ENCODE measurements at regions not wholly inside any gene's neighbourhood (a gene's known extent, or its start where the extent isn't known, plus 50 kb on each side); places are given as distances from the start of the nearest gene placed in this dataset.
"Not testable (repeated sequence)": the region's sequence is repeated elsewhere in the genome, so short reads cannot be mapped to it uniquely, and the experiment has no call there.

DNA sequence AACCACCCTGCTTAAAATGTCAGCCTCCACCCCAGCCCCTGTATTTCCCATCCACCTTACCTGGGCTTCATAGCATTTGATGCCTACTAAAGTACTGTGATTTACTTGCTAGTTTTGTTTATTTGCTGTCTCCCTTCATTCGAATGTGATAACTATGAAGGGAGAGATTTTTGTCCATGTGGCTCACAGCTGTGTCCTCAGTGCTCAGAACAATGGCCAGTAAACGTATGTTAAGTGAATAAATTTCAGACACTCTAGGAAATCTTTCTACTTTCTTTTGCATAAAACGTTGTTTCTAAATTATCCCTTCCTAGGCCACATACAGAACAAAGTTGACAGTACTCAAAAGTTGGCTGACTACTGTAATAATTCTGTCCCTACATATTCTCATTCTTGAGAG is 114.7 kb upstream of the OTUD4 start:
- no peak for DNase-seq

DNA sequence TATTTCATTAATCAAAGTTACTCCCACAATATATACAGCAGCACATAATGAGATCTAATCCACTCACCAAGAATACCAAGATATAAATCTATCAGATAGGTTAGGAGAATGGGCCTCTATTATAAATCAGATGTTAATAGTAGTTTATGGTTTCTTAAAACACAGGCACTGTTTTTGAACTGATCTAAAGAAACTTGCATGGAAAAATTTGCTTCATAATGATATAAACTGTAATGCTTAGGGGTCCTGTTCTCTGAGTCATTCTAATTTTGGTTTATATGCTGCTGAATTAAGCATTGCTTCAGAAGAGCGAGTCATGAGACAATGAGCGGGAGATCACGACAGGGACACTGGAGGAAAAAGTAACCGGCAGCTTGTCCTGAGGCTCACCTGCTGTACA is 113.3 kb upstream of the OTUD4 start:
- no peak for DNase-seq

DNA sequence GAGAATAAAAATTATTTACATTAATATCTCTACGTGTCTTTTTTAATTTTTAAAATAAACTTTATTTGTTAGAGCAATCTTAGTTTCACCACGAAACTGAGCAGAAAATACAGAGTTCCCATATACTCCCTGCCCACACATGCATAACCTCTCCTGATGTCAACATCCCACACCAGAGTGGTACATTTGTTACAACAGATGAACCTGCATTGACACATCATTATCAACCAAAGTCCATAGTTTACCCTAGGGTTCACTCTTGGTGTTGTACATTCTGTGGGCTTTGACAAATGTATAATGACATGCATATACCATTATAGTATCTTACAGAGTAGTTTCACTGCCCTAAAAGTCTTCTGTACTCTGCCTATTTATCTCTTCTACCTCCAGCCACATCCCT is 110.6 kb upstream of the OTUD4 start:
- DNase-seq, result no peak

DNA sequence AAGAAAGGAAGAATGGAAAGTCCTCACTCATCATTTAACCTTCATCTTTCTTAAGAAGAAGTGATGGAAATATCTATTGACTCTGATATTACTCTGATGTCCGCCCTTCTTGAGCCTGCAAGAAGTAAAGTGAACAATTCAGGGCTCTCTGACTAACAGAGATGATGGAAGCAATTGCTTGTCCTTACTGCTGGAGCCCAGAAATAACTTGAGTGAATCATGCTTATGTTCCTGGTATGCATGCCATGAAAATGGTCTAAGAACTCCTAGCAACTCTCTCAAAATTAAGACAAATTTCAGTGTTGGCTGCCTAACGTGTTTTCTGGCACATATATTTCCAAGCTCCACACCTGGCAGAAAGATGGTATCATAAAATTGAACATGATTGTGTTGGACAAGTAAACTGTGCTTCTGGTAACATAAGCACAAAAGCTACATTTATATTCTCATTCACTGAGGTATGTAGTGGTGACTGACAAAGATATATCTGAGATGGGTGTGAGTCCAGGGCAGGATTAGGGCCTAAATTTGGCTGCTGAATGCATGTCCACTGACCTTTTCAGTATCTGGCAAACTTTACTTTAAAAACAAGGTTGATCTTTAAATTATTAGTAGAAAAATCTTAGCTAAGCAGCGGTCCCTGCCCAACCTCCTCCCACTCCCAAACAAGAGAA is 109.2 kb upstream of the OTUD4 start:
- no peak for DNase-seq

DNA sequence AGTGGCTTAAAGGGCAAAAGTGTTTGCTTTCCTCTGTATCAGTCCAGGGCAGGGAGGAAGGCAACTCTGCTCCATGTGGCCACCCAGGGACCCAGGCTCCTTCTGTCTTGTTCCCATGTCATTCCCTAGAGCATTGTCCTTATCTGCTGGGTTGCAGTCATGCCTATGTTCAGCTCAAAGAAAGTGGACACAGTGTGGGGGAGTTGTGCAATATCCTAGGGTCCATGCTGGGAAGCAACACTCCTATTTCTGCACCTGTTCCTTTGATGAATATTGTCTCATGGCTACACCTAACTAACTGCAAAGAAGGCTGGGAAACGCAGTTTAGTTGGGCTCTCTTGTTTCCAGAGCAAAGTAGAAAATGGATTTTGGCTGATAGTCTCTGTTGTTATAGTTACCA is 107.0 kb upstream of the OTUD4 start:
- no peak for DNase-seq

DNA sequence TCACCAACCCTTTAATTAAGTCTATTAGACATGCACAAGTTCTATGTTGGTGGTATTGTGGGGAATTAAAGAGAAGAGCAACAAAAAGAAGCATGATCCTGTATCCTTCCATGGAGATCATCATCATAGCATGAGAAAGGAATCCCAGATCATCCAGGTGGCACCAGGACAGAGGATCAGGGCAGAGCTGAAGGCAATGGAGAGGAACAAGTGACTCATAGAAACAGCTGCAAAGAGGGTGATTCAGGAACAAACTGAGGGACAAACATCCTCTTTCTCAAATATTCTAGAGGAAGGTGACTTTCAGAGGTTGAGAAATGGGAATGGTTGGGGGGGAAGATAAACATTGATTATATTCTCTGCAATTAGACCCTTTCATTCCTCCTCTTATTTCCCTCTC is 105.5 kb upstream of the OTUD4 start:
- DNase-seq, result peak; percentile 49

DNA sequence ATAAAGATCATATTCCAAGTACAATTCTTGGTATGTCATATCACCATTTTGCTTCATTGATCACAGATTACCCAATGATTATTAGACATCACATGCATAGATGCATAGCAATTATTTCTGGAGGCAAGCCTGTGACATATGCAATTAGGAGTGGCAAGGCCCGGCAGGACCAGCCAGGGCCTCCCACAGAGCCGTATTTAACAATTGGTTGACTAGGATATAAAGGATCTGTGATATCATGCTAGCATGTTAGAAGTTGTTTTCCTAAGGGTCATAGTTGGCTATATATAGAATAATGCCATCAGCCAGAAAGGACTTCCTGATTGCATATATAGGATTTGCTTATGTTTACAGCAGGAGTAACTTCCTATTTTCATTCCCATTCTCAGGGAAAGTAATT is 103.5 kb upstream of the OTUD4 start:
- no peak for DNase-seq

DNA sequence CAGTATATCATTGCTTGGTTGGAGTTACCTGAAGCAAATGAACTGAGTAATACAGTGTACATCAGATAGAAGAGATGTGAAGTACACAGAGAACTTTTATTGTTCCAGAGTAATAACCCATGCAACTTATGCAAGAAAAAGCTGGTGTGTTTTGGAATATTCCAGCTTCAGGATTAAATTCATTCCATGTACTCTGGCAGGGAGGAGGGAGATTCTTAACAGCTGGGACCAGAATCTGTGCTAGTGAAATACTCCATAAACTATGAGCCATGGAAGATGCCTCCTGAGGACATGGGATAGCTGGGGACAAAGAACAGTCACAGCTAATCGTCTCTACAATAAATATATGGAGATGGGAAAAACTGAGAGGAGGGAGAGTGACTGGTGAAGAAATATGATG is 101.6 kb upstream of the OTUD4 start:
- no peak for DNase-seq

DNA sequence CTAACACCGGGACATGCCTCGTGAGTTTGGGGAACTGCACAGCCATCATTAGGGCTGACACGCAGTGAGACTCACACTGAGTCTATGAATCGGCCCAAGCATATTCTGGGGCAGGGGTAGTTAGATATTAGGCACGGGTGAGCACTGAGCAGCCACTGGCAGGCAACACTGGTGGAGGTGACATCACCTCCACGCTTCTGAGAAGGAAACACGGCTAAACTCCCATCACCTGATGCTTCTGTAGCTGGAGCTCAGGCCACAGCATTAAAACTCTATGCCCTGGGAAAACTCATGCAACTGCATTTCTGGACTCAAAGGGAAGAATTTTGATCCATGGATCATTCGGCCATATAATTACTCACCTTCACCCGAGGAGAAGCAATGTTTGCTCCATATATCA is 100.8 kb upstream of the OTUD4 start:
- no peak for DNase-seq

DNA sequence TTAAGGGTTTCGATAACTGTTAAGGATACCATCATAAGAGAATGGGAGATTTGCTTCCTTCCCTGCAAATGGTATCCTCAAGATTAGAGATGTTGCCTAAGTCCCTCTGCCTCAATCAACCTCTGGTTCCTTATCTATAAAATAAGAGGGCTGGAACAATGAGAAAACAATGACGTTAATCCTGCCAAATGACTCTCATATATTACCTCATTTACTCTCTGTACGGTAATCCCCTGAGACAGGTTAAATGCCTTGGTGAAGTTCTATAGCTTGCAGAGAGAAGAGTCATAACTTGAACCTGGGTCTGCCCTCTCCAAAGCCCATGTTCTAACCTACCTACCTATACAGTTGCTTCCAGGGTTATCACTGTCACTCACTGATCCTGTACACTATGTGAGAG is 100.2 kb upstream of the OTUD4 start:
- DNase-seq, result no peak

DNA sequence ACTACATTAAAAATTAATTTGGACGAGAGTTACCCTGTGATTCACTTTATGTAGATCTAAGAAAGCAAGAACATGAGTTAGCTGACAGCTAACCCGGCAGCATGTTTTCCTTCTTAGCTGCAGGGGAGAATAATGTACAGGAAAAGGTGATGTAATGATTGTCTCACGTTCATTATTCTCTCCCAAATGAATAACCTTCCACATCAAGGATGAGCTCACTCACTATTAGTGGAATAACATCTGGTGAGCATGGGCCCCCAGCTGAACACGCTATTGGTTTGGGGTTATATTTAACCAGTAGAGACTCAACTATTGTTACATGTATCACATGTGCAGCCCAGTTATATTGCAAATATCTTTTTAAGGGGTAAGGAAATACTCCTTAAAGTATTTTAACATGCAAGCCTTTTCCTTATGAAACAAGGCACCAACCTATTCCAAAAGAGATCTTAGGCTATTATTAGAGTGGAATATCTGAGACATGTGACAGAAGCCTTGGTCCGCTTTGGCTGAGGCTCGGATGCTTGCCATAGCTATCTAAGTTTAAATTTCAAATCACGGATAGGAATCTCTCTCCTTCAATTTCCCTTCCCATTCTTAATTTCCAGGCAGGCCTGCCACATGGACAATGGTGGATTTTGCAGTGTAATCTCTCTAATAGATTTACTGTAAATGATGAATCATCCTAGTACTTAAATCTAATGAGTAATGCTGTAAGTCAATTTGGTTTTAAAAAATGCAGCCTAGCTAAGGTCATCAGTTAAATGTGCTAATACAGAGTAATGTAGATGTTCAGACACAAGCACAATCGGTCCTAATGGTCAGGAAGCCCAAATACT is 99.0 kb upstream of the OTUD4 start:
- DNase-seq, result peak; percentile 32

DNA sequence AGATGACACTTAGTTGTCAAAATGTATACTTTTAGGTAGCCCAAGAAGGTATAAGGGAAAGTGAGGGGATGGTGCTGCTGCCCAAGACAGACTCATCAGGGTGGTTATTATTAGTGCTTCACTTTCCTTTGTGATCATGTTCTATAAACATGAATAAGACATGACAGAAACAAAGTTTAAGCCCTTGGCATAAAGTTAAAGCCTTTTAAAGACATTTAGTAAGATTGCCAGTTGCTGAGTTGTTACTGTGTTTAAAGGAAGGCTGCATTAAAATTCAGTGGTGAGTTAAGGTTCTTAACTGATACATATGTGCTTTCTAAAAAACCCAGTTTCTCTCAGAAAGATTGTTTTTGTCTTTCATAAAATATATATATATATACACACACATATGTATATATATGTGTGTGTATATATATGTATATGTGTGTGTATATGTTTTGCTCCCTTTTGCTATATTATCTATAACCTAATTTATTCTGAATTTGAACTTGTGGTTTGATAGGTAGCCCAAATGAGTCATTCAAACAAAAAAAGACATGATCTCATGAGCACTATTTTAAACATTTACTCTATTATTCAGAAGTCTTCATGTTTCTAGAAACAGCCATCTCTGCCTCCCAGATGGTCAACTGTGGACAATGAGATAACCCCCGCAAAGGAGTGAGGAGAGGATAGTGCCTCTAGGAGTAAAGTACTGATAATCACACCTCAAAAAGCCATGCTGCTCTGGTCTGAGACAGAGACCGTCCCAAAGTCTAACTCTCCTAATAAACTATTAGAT is 98.1 kb upstream of the OTUD4 start:
- DNase-seq, result peak; percentile 30

DNA sequence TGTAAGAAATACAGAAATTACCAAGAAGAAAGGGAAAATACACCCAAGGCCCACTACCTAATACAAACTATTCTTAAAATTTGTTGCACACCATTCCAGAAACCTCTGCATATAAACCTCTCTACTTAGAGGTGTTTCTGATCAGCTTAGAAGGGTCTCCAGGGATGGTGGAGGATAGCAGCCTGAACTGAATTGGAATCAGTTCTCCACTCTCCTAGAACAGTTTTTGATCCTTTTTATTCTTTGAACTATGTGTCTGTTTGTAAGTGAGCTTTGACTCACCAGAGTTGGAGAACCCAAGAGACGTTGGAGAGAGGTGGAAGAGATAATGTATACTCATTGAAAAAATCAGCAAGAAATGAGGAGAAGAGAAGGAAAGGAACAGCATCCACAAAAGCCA is 96.6 kb upstream of the OTUD4 start:
- DNase-seq, result no peak

DNA sequence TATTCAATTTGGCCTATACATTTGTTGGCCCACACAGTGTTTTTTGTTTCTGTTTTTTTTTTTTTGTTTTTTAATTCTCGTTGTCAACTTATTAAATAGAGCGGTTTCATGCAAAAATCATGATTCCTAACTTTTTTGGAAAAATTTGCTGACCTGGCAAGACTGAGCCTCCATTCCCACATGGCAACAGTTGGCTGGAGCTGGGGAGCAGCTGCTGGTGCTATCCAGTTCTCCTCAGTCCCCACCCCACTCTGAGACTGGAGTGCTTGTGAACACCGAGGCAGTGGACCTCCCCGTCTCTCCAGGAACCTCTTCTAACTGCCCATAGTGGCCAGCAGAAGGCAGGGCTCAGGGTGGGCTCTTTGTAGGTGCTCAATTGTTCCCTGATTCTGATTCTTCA is 95.7 kb upstream of the OTUD4 start:
- no peak for DNase-seq

DNA sequence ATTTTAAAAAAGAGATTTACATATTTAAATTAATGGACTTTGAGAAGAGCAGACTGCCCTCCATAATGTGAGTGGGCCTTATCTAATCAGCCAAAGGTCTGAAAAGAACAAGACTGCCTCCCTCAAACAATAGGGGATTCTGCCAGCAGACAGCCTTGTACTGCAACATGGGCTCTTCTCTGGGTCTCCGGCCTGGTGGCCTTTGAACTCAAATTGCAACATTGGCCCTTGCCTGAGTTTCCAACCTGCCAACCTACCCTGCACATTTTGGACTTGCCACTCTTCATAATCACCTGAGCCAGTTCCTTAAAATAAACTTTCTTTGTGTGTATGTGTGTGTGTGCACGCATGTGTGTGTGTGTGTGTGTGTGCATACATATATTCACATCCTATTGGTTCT is 90.8 kb upstream of the OTUD4 start:
- DNase-seq, result no peak

DNA sequence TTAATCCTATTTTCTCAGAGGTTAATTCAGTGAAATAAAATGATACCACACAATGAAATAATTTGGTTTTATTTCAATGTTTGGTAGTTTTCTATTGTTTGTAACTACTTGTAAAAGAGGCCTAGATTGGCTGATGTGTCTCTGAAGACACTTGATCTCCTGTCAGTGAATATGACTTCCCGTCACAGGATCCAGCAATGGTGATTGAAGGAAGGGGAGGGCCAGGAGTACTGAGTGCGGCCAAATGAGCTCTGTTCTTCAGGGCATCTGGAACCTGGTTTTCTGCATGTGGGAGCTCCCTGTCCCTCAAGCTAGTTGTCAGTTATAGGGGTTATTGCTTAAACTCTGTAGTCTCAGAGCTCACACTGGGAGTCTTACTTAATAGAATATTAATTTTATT is 86.5 kb upstream of the OTUD4 start:
- no peak for DNase-seq

DNA sequence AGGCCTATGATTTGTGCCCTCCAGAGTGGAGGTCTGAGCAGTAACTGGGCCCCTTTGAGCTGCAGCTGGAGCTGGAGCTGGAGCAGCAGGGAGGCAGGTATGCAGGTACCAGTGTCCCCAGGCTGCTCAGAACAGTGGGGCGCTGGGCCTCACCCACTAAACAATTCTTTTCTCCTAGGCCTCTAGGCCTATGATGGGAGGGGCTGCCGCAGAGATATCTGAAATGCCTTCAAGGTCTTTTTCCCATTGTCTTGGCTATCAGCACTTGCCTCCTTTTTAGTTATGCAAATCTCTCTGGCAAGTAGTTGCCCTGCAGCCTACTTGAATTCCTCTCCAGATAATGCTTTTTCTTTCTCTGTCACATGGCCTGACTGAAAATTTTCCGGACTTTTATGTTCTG is 79.7 kb upstream of the OTUD4 start:
- DNase-seq, result no peak

DNA sequence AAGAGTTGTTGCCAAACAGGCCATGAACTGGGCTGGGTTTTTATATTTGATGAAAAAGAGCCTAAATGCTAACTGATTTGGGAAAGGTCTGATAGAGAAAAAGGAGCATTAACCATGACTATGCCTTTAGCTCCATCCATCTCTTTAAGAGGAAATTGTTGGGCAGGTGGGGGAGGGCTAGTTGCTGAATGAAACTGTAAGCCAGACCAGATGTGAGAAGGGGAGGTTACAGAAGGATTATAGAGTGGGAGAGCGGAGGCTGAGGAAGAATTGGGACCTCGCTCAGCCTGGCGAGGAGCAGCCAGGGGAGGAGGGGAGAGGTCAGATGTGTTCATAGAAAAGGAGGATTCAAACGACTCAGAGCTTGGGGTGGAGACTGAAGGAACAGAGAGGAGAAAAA is 74.9 kb upstream of the OTUD4 start:
- not testable (repeated sequence) for DNase-seq

DNA sequence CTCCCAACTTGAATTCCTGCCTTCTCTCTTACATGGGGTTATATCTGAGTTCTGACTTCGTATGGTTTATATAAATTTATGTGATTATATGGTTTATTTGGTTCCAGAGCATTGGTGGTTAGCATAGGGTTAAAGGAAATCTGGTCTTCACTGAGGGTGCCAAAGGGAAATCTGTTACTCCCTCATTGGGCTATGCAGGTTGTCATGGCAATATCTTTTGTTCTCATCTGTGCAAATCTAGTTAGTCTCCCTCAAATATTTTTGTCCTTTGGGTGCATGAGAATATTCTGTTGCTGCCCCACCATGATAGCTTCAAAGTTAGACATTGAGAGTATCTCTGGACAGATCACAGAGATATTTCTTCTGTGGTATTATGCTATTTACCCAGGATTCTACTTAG is 71.8 kb upstream of the OTUD4 start:
- no peak for DNase-seq

DNA sequence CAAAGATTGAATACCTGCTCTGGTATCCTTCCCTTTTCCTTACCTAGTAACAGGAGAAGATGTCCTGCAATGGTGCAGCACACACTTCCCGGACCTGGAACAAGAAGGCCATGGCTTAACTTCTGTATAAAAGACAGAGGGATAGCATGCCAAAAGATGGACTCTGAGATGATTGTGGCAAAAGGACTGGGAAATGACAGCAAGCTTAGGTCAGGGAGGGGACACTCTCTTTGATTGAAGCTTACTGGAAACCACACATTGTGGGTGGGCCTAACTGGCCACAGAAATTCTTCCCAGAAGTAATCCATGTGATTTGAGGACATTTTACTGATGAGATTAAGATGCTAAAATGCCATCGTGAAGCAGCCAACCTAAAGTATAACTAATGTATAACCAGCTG is 71.0 kb upstream of the OTUD4 start:
- DNase-seq, result no peak

DNA sequence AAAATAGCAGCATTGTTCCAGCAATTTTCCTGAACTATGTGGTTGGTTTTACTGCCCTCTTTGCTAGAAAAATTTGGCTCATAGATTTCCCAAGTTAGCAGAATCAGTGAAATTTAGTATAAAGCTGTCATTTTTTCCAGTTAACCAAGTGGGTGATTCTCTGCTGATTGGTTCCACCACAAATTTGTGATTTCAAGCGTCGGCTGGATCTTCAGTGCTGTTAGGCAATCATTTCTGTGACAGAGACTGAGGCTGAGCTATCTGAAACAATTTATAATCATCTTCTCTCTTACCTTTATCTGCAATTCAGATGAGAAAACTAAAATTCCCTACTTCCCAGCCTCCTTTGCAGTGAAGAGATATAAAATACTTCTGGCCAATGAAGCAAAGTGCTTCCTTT is 68.6 kb upstream of the OTUD4 start:
- no peak for DNase-seq

DNA sequence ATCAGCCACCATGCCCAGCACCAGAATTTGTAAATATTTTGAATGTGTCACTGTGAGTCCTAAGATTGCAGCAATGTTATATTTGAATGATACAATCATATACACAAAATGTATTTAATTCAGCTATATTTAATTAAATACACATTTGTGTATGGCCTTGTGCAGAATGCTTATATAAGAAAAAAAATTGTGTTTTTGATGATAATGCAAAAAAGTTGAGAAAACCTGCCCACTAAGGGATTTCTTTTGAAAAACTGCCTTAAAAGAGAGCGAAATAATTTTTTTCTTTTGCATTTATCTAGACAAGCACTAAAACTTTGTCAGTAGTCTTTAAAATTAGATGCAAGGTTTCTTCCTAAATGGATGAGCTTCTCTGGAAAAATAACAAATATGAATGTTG is 68.1 kb upstream of the OTUD4 start:
- DNase-seq, result no peak

DNA sequence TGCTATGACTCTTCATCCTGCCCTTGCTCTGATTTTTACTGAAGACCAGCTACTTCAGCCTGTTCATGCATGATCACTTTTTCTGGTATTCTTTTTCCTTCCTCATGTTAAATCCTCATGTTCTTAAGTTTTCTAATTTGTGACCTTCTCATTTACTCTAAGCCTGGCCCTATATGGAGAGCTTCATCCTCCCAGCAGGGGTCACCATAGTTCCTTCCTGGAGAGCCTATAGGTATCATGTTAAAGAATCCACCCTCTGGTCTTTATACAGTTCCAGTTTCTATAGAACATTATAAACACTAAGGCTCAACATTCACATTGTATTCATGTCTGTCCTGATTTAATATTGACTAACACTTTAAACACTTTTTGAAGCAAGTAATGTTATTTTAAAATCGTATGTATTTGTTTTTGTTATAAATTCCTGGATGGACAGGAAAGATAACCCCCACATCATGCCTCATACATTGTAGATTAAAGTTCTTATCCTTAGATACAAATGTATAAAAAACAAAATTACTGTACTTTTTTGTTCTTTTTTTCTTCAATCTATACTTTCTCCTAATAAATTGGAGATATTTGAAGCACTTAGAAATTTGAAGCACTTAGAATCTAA is 53.8 kb upstream of the OTUD4 start:
- DNase-seq, result peak; percentile 59

All from kidney glomerular epithelial cell (primary cell).